Panc1 (cell line): ENCODE measurements at regions not wholly inside any gene's neighbourhood (a gene's known extent, or its start where the extent isn't known, plus 50 kb on each side); places are given as distances from the start of the nearest gene placed in this dataset.

Source experiments
- ATAC-seq: fragments of 200-7000 bp; cut with Tn5 transposase; 2 replicates; pipeline ENCODE4 v1.9.1; 2020; ENCODE audit warnings: mild to moderate bottlenecking, moderate library complexity
- BruUV-seq: library from RNA; stranded (reverse); fragments of 400-500 nt; replicated peaks from 2 replicates; lab custom pipeline; 2021; lab: Mats Ljungman, UMichigan
- CTCF ChIA-PET: fragments of 300-600 bp; sonication (Branson Sonifier 250); formaldehyde crosslinking; loops from one replicate; lab custom pipeline; 2022; ENCODE audit warnings: antibody characterized with exemption; lab: Charles Lee
- POLR2A ChIA-PET: fragments of 300-600 bp; sonication (Branson Sonifier 250); formaldehyde crosslinking; loops from one replicate; lab custom pipeline; 2022; ENCODE audit warnings: antibody characterized with exemption; lab: Charles Lee
- DNase-seq: peaks from one replicate; pipeline ENCODE4 v3.0.0-alpha.2; 2010; ENCODE audit warnings: low read depth, low spot score
- H3K27ac ChIP-seq: 2 replicates; pipeline ENCODE4 v1.5.1; 2011; ENCODE audit warnings: mild to moderate bottlenecking, low read length, inconsistent platforms
- H3K27me3 ChIP-seq: fragments of 200-500 bp; sonication (Bioruptor generic); 2 replicates; pipeline ENCODE4 v1.6.0; 2014; ENCODE audit warnings: low read length, inconsistent platforms; ENCODE audit not compliant: control insufficient read depth, insufficient read depth
- H3K36me3 ChIP-seq: fragments of 200-500 bp; sonication (Bioruptor generic); 2 replicates; pipeline ENCODE4 v1.5.1; 2014; ENCODE audit warnings: inconsistent platforms, mild to moderate bottlenecking, low read length, moderate library complexity; ENCODE audit not compliant: control insufficient read depth, insufficient read depth
- H3K4me1 ChIP-seq: 2 replicates; pipeline ENCODE4 v1.5.1; 2011; ENCODE audit warnings: inconsistent platforms, mild to moderate bottlenecking, low read length, moderate library complexity; ENCODE audit not compliant: control insufficient read depth, insufficient read depth
- H3K4me3 ChIP-seq, 2 experiments: 2 replicates each; pipeline ENCODE4 v1.5.1; 2011 to 2012; ENCODE audit warnings: low read depth in 2 of 2, low read length in 2 of 2, mild to moderate bottlenecking in 2 of 2, inconsistent platforms in 1 of 2, moderate library complexity in 1 of 2
- H3K9me3 ChIP-seq: fragments of 200-500 bp; sonication (Bioruptor generic); 2 replicates; pipeline ENCODE4 v1.5.1; 2014; ENCODE audit warnings: low read depth, mild to moderate bottlenecking, inconsistent platforms, low read length, moderate library complexity; ENCODE audit not compliant: control insufficient read depth, insufficient read depth
- CTCF ChIP-seq: fragments of 450-650 bp; IDR thresholded peaks from 2 replicates; pipeline ENCODE4 v1.5.1; 2017; ENCODE audit warnings: mild to moderate bottlenecking
- POLR2AphosphoS5 ChIP-seq: IDR thresholded peaks from 2 replicates; pipeline ENCODE4 v1.6.1; 2012; ENCODE audit warnings: mild to moderate bottlenecking, low read depth, low read length, moderate library complexity
- REST ChIP-seq, 2 experiments: IDR thresholded peaks; 2 replicates each; pipeline ENCODE4 v1.6.1; 2011 to 2012; ENCODE audit warnings: low read depth in 2 of 2, control low read depth in 1 of 2, low read length in 1 of 2, mild to moderate bottlenecking in 1 of 2, moderate library complexity in 1 of 2; ENCODE audit not compliant: insufficient read depth in 1 of 2
- SIN3A ChIP-seq: IDR thresholded peaks from 2 replicates; pipeline ENCODE4 v1.6.1; 2012; ENCODE audit warnings: low read depth, mild to moderate bottlenecking, low read length, moderate library complexity, borderline replicate concordance; ENCODE audit not compliant: insufficient read depth
- TCF7L2 ChIP-seq: IDR thresholded peaks from 2 replicates; pipeline ENCODE4 v1.6.1; 2011; ENCODE audit warnings: mild to moderate bottlenecking, low read depth, low read length, inconsistent platforms
- in situ Hi-C: cut with HindIII; loops from 2 replicates; pipeline ENCODE4 v1.10.0; 2016; ENCODE audit warnings: low sequenced_read_pairs, low pct_unique_long_range_greater_than_20kb
- intact Hi-C: fragments of 100-400 bp; cut with micrococcal nuclease; formaldehyde crosslinking; loops from one replicate; pipeline ENCODE4 v1.10.0; 2022; ENCODE audit not compliant: unreplicated experiment

- ATAC-seq (no peak), DNase-seq (no peak)
- TF ChIP-seq TCF7L2 (no peak), CTCF (no peak), SIN3A (no peak), POLR2AphosphoS5 (no peak), REST (IDR thresholded peaks at IDR 0.05; ENCODE audit: insufficient read depth in 1 of 2, low read depth in 2 of 2, low read length in 1 of 2) (no peak)
- POLR2A ChIA-PET: no interaction called here
- intact Hi-C loops (no loop called here), in situ Hi-C loops (no loop called here)
- CTCF ChIA-PET: no interaction called here
- H3K4me3 ChIP-seq: no peak overlapping the region
- no peaks in the 10 kb centered on the region; the same call in 1 of the 2 replicates for H3K27me3 ChIP-seq
- no peaks in the 10 kb centered on the region for H3K4me1 ChIP-seq
- H3K27ac ChIP-seq: no peak overlapping the region
- no TSS peak for BruUV-seq
- no peaks in the 10 kb centered on the region for H3K9me3 ChIP-seq
- H3K36me3 ChIP-seq: no peaks in the 10 kb centered on the region; the same call in 1 of the 2 replicates
These were observed 121.3 kb downstream of the MPP7 start for GRCh38 chr10:28181478-28182096.

GRCh38 chr10:28180654-28181053, 122.2 kb downstream of the MPP7 start:
- Histone ChIP-seq H3K36me3 (no peaks in the 10 kb centered on the region; the same call in 1 of the 2 replicates), H3K4me3 (no peak overlapping the region), H3K27ac (no peak overlapping the region), H3K27me3 (no peaks in the 10 kb centered on the region; the same call in 1 of the 2 replicates), H3K4me1 (no peaks in the 10 kb centered on the region), H3K9me3 (no peaks in the 10 kb centered on the region)
- TF ChIP-seq CTCF (no peak), SIN3A (no peak), TCF7L2 (no peak), POLR2AphosphoS5 (no peak), REST (IDR thresholded peaks at IDR 0.05; ENCODE audit: insufficient read depth in 1 of 2, low read depth in 2 of 2, low read length in 1 of 2) (no peak)
- DNase-seq: no peak
- CTCF ChIA-PET: no interaction called here
- intact Hi-C loops (no loop called here), in situ Hi-C loops (no loop called here)
- no TSS peak for BruUV-seq
- POLR2A ChIA-PET: no interaction called here
- ATAC-seq: no peak
